Suprapubic skin (tissue), 3 donors: ENCODE measurements at regions not wholly inside any gene's neighbourhood (a gene's known extent, or its start where the extent isn't known, plus 50 kb on each side); places are given as distances from the start of the nearest gene placed in this dataset.

Experiments
- POLR2A ChIP-seq, 2 donors: fragments of 450-650 bp; IDR thresholded peaks; one replicate each; pipeline ENCODE4 v1.6.1; 2017; ENCODE audit warnings: antibody characterized with exemption in 2 of 2, mild to moderate bottlenecking in 2 of 2, moderate library complexity in 2 of 2
- TF ChIP-seq, protein P1 (sequence below), 2 donors: fragments of 200-600 bp in 1 of 2; fragments of 450-650 bp in 1 of 2; sonication (generic) in 1 of 2; IDR thresholded peaks; one replicate each; pipeline ENCODE4 v1.5.1; 2016 to 2019; ENCODE audit warnings: antibody characterized with exemption in 2 of 2, mild to moderate bottlenecking in 1 of 2, moderate library complexity in 1 of 2

DNA sequence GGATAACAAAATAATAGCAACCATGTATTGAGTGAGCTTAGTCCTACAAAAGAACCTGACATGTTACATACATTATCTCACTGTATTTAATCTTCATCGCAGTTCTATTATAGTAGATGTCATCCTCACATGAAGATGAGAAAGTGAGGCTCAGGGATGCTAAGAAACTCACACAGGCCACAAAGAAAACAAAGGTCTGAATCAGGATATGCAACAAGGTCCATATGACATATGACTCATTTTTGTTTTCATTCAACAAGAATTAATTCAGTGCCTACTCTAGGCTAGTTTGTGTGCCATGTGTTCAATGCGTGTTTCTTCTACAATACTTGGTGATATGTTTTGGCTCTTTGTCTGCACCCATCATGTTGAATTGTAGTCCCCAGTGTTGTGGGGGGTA lies 219.7 kb upstream of the EPHA4 start:
- TF ChIP-seq, protein P1, sequence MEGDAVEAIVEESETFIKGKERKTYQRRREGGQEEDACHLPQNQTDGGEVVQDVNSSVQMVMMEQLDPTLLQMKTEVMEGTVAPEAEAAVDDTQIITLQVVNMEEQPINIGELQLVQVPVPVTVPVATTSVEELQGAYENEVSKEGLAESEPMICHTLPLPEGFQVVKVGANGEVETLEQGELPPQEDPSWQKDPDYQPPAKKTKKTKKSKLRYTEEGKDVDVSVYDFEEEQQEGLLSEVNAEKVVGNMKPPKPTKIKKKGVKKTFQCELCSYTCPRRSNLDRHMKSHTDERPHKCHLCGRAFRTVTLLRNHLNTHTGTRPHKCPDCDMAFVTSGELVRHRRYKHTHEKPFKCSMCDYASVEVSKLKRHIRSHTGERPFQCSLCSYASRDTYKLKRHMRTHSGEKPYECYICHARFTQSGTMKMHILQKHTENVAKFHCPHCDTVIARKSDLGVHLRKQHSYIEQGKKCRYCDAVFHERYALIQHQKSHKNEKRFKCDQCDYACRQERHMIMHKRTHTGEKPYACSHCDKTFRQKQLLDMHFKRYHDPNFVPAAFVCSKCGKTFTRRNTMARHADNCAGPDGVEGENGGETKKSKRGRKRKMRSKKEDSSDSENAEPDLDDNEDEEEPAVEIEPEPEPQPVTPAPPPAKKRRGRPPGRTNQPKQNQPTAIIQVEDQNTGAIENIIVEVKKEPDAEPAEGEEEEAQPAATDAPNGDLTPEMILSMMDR (IDR thresholded peaks at IDR 0.05) = no peak
- no peak for TF ChIP-seq POLR2A (IDR thresholded peaks at IDR 0.05)
